HEK293 (cell line): ENCODE measurements at regions not wholly inside any gene's neighbourhood (a gene's known extent, or its start where the extent isn't known, plus 50 kb on each side); places are given as distances from the start of the nearest gene placed in this dataset.

Experiments
- CTCF ChIA-PET: fragments of 350-600 bp; formaldehyde crosslinking; extraction: SDS; loops from one replicate; lab custom pipeline; 2021; ENCODE audit warnings: antibody characterized with exemption; lab: Yijun Ruan, JAX
- POLR2A ChIA-PET: fragments of 300-600 bp; formaldehyde crosslinking; extraction: SDS; loops from one replicate; lab custom pipeline; 2020; ENCODE audit warnings: antibody characterized with exemption, inconsistent platforms; lab: Yijun Ruan, JAX
- H3K27ac ChIP-seq: fragments of 200-500 bp; sonication (Bioruptor generic); 2 replicates; pipeline ENCODE4 v1.5.1; 2014; ENCODE audit warnings: low read depth, low read length, control low read depth, inconsistent platforms; ENCODE audit errors: extremely low read depth
- H3K36me3 ChIP-seq, 2 experiments: fragments of 200-500 bp in 1 of 2; sonication (Bioruptor generic) in 1 of 2; 1 replicate in 1 of 2; 2 replicates in 1 of 2; pipeline ENCODE4 v1.5.1; 2014 to 2017; ENCODE audit warnings: inconsistent platforms in 2 of 2, low read length in 2 of 2; ENCODE audit not compliant: control insufficient read depth in 2 of 2, insufficient read depth in 1 of 2
- H3K4me1 ChIP-seq: fragments of 200-500 bp; sonication (Bioruptor generic); 2 replicates; pipeline ENCODE4 v1.5.1; 2014; ENCODE audit warnings: mild to moderate bottlenecking, low read length, inconsistent platforms; ENCODE audit not compliant: control insufficient read depth, insufficient read depth
- H3K4me3 ChIP-seq: 2 replicates; pipeline ENCODE4 v1.5.1; 2011; ENCODE audit warnings: low read depth, mild to moderate bottlenecking, control low read depth, low read length, moderate library complexity
- H3K9me3 ChIP-seq: fragments of 200-500 bp; sonication (Bioruptor generic); 2 replicates; pipeline ENCODE4 v1.5.1; 2014; ENCODE audit warnings: low read depth, low read length, inconsistent platforms; ENCODE audit not compliant: control insufficient read depth, insufficient read depth
- HOXA7 ChIP-seq: sonication (generic); formaldehyde crosslinking; IDR thresholded peaks from 2 replicates; pipeline ENCODE4 v1.8.1; 2022; ENCODE audit warnings: missing genetic modification reagents, borderline replicate concordance
- KLF10 ChIP-seq: fragments of 450-650 bp; IDR thresholded peaks from 2 replicates; pipeline ENCODE4 v1.5.1; 2018; ENCODE audit warnings: missing biosample characterization, mild to moderate bottlenecking, missing genetic modification characterization
- KLF8 ChIP-seq: fragments of 450-650 bp; formaldehyde crosslinking; IDR thresholded peaks from 2 replicates; pipeline ENCODE4 v1.5.1; 2016; ENCODE audit warnings: missing biosample characterization, missing genetic modification characterization
- PBX3 ChIP-seq: sonication (generic); formaldehyde crosslinking; IDR thresholded peaks from 2 replicates; pipeline ENCODE4 v1.8.1; 2022; ENCODE audit warnings: mild to moderate bottlenecking, moderate library complexity, missing genetic modification reagents
- PRDM2 ChIP-seq: fragments of 450-650 bp; formaldehyde crosslinking; IDR thresholded peaks from 2 replicates; pipeline ENCODE4 v1.5.1; 2016; ENCODE audit warnings: missing biosample characterization, missing genetic modification characterization, borderline replicate concordance
- TRIM28 ChIP-seq: IDR thresholded peaks from 2 replicates; pipeline ENCODE4 v1.6.1; 2011; ENCODE audit warnings: low read length, control low read depth, borderline replicate concordance
- TSHZ1 ChIP-seq: fragments of 450-650 bp; formaldehyde crosslinking; IDR thresholded peaks from 2 replicates; pipeline ENCODE4 v1.5.1; 2016; ENCODE audit warnings: missing biosample characterization, missing genetic modification characterization, borderline replicate concordance
- YY1 ChIP-seq: fragments of 450-650 bp; formaldehyde crosslinking; IDR thresholded peaks from 2 replicates; pipeline ENCODE4 v1.5.1; 2018; ENCODE audit warnings: missing biosample characterization, missing genetic modification characterization
- ZBTB17 ChIP-seq: fragments of 450-650 bp; formaldehyde crosslinking; IDR thresholded peaks from 2 replicates; pipeline ENCODE4 v1.5.1; 2016; ENCODE audit warnings: missing biosample characterization, missing genetic modification characterization
- ZBTB49 ChIP-seq: fragments of 450-650 bp; formaldehyde crosslinking; IDR thresholded peaks from 2 replicates; pipeline ENCODE4 v1.5.1; 2016; ENCODE audit warnings: missing biosample characterization, missing genetic modification characterization, low read depth
- ZBTB7A ChIP-seq: fragments of 450-650 bp; formaldehyde crosslinking; IDR thresholded peaks from 2 replicates; pipeline ENCODE4 v1.5.1; 2016; ENCODE audit warnings: low read depth, missing biosample characterization, missing genetic modification characterization
- ZEB2 ChIP-seq: fragments of 450-650 bp; formaldehyde crosslinking; IDR thresholded peaks from 2 replicates; pipeline ENCODE4 v1.5.1; 2016; ENCODE audit warnings: missing biosample characterization, missing genetic modification characterization
- ZFP69B ChIP-seq: fragments of 450-650 bp; formaldehyde crosslinking; IDR thresholded peaks from 2 replicates; pipeline ENCODE4 v1.5.1; 2016; ENCODE audit warnings: missing biosample characterization, missing genetic modification characterization
- ZNF138 ChIP-seq: fragments of 450-650 bp; formaldehyde crosslinking; IDR thresholded peaks from 2 replicates; pipeline ENCODE4 v1.5.1; 2016; ENCODE audit warnings: missing biosample characterization, missing genetic modification characterization, borderline replicate concordance
- ZNF19 ChIP-seq: fragments of 450-650 bp; formaldehyde crosslinking; IDR thresholded peaks from 2 replicates; pipeline ENCODE4; 2016; ENCODE audit warnings: missing biosample characterization, missing genetic modification characterization, low read depth
- ZNF350 ChIP-seq: fragments of 450-650 bp; formaldehyde crosslinking; IDR thresholded peaks from 2 replicates; pipeline ENCODE4 v1.5.0; 2017; ENCODE audit warnings: missing biosample characterization, mild to moderate bottlenecking, missing genetic modification characterization
- ZNF514 ChIP-seq: fragments of 450-650 bp; formaldehyde crosslinking; IDR thresholded peaks from 2 replicates; pipeline ENCODE4 v1.5.1; 2016; ENCODE audit warnings: missing biosample characterization, missing genetic modification characterization
- ZNF585B ChIP-seq: fragments of 450-650 bp; formaldehyde crosslinking; IDR thresholded peaks from 2 replicates; pipeline ENCODE4 v1.5.1; 2016; ENCODE audit warnings: missing biosample characterization, missing genetic modification characterization
- ZNF621 ChIP-seq: fragments of 450-650 bp; formaldehyde crosslinking; IDR thresholded peaks from 2 replicates; pipeline ENCODE4 v1.5.1; 2017; ENCODE audit warnings: missing biosample characterization, missing genetic modification characterization
- ZNF660 ChIP-seq: fragments of 450-650 bp; IDR thresholded peaks from 2 replicates; pipeline ENCODE4 v1.5.1; 2018; ENCODE audit warnings: missing biosample characterization, mild to moderate bottlenecking, missing genetic modification characterization

- no peak overlapping the region for H3K4me3 ChIP-seq
- H3K36me3 ChIP-seq = no peaks in the 10 kb centered on the region
- no peaks in the 10 kb centered on the region for H3K9me3 ChIP-seq
- ChIA-PET POLR2A (no interaction called here), CTCF (no interaction called here)
- H3K27ac ChIP-seq = no peak overlapping the region
- no peak for TF ChIP-seq PRDM2
- no peak for TF ChIP-seq ZNF350
- TF ChIP-seq TSHZ1 = no peak
- no peak for TF ChIP-seq KLF8 (tag by site-specific recombination)
- no peak for TF ChIP-seq ZNF514 (tag by site-specific recombination)
- no peaks in the 10 kb centered on the region for H3K4me1 ChIP-seq
Measured at GRCh38 chr17:71535321-71535720, 585.5 kb upstream of the SOX9 start.

- H3K9me3 ChIP-seq = no peaks in the 10 kb centered on the region
- no peak overlapping the region for H3K27ac ChIP-seq
- POLR2A ChIA-PET = no interaction called here
- no peak for TF ChIP-seq ZFP69B (tag by site-specific recombination)
- no peak for TF ChIP-seq HOXA7 (CRISPR knock-in tag)
- no peak for TF ChIP-seq ZNF19 (tag by site-specific recombination)
- TF ChIP-seq ZNF138 (tag by site-specific recombination) = no peak
- TF ChIP-seq YY1 = no peak
- no peak for TF ChIP-seq ZNF621 (tag by site-specific recombination)
- TF ChIP-seq ZBTB7A (tag by site-specific recombination) = no peak
- no peak for TF ChIP-seq ZBTB17 (tag by site-specific recombination)
- TF ChIP-seq TRIM28 = no peak
- TF ChIP-seq, all 188 proteins: peak for 0
- CTCF ChIA-PET = no interaction called here
- Histone ChIP-seq H3K4me3 (no peak overlapping the region), H3K36me3 (no peaks in the 10 kb centered on the region), H3K4me1 (no peaks in the 10 kb centered on the region)
Measured at GRCh38 chr17:71546419-71546818, 574.4 kb upstream of the SOX9 start.

GRCh38 chr17:71547904-71548303, 572.9 kb upstream of the SOX9 start:
- POLR2A ChIA-PET = no interaction called here
- H3K4me3 ChIP-seq = no peak overlapping the region
- H3K27ac ChIP-seq = no peak overlapping the region
- no peaks in the 10 kb centered on the region for H3K36me3 ChIP-seq
- H3K4me1 ChIP-seq = no peaks in the 10 kb centered on the region
- no peaks in the 10 kb centered on the region for H3K9me3 ChIP-seq
- CTCF ChIA-PET = no interaction called here
- TF ChIP-seq ZBTB49 (tag by site-specific recombination) (no peak), ZNF585B (tag by site-specific recombination) (no peak), KLF10 (no peak), PBX3 (CRISPR knock-in tag) (no peak), ZNF660 (tag by site-specific recombination) (no peak), ZEB2 (tag by site-specific recombination) (no peak)
